WTC11 (cell line): ENCODE measurements at regions not wholly inside any gene's neighbourhood (a gene's known extent, or its start where the extent isn't known, plus 50 kb on each side); places are given as distances from the start of the nearest gene placed in this dataset.

ENCODE experiments used
- ATAC-seq: fragments of 200-7000 bp; cut with Tn5 transposase; 2 replicates; pipeline ENCODE4 v1.10.0; 2021; ENCODE audit warnings: mild to moderate bottlenecking, moderate library complexity
- CTCF ChIA-PET: fragments of 300-600 bp; sonication (Branson Sonifier 250); formaldehyde crosslinking; loops from one replicate; lab custom pipeline; 2021; ENCODE audit warnings: antibody characterized with exemption; lab: Charles Lee
- POLR2A ChIA-PET: fragments of 350-600 bp; sonication (Branson Sonifier 250); formaldehyde crosslinking; loops from one replicate; lab custom pipeline; 2021; ENCODE audit warnings: antibody characterized with exemption; lab: Charles Lee
- DNase-seq: peaks from one replicate; pipeline ENCODE4 v3.0.0; 2021; ENCODE audit warnings: low spot score
- H3K27ac Mint-ChIP-seq: 2 replicates; pipeline ENCODE4 v1.8.0; 2021; ENCODE audit warnings: mixed read lengths
- H3K27me3 Mint-ChIP-seq: 2 replicates; pipeline ENCODE4 v1.8.0; 2021; ENCODE audit warnings: low read depth, mild to moderate bottlenecking, moderate library complexity, mixed read lengths
- H3K36me3 Mint-ChIP-seq: 2 replicates; pipeline ENCODE4 v1.8.0; 2021; ENCODE audit warnings: mixed read lengths
- H3K4me1 Mint-ChIP-seq: 2 replicates; pipeline ENCODE4 v1.8.0; 2022; ENCODE audit warnings: mixed read lengths
- H3K4me3 Mint-ChIP-seq: 2 replicates; pipeline ENCODE4 v1.8.0; 2021; ENCODE audit warnings: mild to moderate bottlenecking, moderate library complexity, mixed read lengths
- H3K9me3 Mint-ChIP-seq: 2 replicates; pipeline ENCODE4 v1.8.0; 2021; ENCODE audit warnings: mixed read lengths
- AFF4 ChIP-seq: sonication (generic); formaldehyde crosslinking; IDR thresholded peaks from 2 replicates; pipeline ENCODE4 v1.8.1; 2023; ENCODE audit warnings: mild to moderate bottlenecking, missing genetic modification reagents, borderline replicate concordance
- ARID4B ChIP-seq: sonication (generic); formaldehyde crosslinking; IDR thresholded peaks from 2 replicates; pipeline ENCODE4 v1.8.0; 2023; ENCODE audit warnings: missing genetic modification reagents, mild to moderate bottlenecking, borderline replicate concordance
- FOXP1 ChIP-seq: sonication (generic); formaldehyde crosslinking; IDR thresholded peaks from 2 replicates; pipeline ENCODE4 v1.8.0; 2022; ENCODE audit warnings: missing genetic modification reagents, mild to moderate bottlenecking, moderate library complexity, borderline replicate concordance
- HMGA2 ChIP-seq: fragments of 250-450 bp; sonication (Bioruptor Pico); IDR thresholded peaks from 2 replicates; pipeline ENCODE4 v1.4.0; 2021; ENCODE audit warnings: mild to moderate bottlenecking, moderate library complexity
- JUN ChIP-seq: sonication (generic); formaldehyde crosslinking; IDR thresholded peaks from 2 replicates; pipeline ENCODE4 v1.8.0; 2023; ENCODE audit warnings: mild to moderate bottlenecking, missing genetic modification reagents
- KAT7 ChIP-seq: sonication (generic); formaldehyde crosslinking; IDR thresholded peaks from 2 replicates; pipeline ENCODE4 v1.8.1; 2023; ENCODE audit warnings: missing genetic modification reagents, mild to moderate bottlenecking, borderline replicate concordance
- NFE2L1 ChIP-seq: sonication (generic); formaldehyde crosslinking; IDR thresholded peaks from 2 replicates; pipeline ENCODE4 v1.8.1; 2023; ENCODE audit warnings: missing genetic modification reagents
- ZNF281 ChIP-seq: sonication (generic); formaldehyde crosslinking; IDR thresholded peaks from 2 replicates; pipeline ENCODE4 v1.8.0; 2023; ENCODE audit warnings: mild to moderate bottlenecking, missing genetic modification reagents
- ZNF416 ChIP-seq: fragments of 250-450 bp; sonication (Bioruptor Pico); IDR thresholded peaks from 2 replicates; pipeline ENCODE4 v1.9.0; 2021; ENCODE audit warnings: mild to moderate bottlenecking, inconsistent platforms
- ZNF671 ChIP-seq: fragments of 250-450 bp; sonication (Bioruptor Pico); IDR thresholded peaks from 2 replicates; pipeline ENCODE4 v1.8.0; 2021; ENCODE audit warnings: mild to moderate bottlenecking
- TF ChIP-seq, protein P1 (sequence below): sonication (generic); formaldehyde crosslinking; IDR thresholded peaks from 2 replicates; pipeline ENCODE4 v1.8.1; 2023; ENCODE audit warnings: mild to moderate bottlenecking, missing genetic modification reagents

DNA sequence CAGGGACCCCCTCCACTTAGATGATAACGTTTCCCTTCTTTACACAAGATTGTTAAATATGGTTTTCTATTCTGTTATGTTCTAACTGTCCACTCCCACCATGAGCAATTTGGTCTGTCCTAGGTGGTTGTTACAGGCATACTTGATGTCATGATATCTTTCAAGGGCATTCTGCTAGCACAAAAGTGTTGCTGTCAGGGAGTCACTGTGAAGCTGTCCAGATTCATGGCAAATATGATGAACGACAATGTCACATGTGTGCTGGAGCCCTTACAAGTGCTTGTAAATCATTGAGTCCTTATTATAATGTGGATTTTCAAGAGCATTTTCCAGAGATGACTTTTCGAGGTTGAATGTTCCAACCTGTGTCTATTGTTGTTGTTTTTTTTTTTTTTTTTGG is 1250.7 kb upstream of the PRKX start:
- Mint-ChIP-seq H3K4me1 (no peaks in the 10 kb centered on the region), H3K36me3 (peaks cover 3% of the 10 kb centered on the region; the same call in 1 of the 2 replicates), H3K27ac (no peak overlapping the region), H3K4me3 (no peak overlapping the region), H3K27me3 (no peaks in the 10 kb centered on the region)
- no peak for DNase-seq
- ATAC-seq, result no peak
- CTCF ChIA-PET, result no interaction called here
- no peak for TF ChIP-seq JUN (CRISPR knock-in tag)
- TF ChIP-seq, protein P1, sequence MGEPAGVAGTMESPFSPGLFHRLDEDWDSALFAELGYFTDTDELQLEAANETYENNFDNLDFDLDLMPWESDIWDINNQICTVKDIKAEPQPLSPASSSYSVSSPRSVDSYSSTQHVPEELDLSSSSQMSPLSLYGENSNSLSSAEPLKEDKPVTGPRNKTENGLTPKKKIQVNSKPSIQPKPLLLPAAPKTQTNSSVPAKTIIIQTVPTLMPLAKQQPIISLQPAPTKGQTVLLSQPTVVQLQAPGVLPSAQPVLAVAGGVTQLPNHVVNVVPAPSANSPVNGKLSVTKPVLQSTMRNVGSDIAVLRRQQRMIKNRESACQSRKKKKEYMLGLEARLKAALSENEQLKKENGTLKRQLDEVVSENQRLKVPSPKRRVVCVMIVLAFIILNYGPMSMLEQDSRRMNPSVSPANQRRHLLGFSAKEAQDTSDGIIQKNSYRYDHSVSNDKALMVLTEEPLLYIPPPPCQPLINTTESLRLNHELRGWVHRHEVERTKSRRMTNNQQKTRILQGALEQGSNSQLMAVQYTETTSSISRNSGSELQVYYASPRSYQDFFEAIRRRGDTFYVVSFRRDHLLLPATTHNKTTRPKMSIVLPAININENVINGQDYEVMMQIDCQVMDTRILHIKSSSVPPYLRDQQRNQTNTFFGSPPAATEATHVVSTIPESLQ, result no peak
- no peak for TF ChIP-seq ZNF416
- no peak for TF ChIP-seq FOXP1 (CRISPR knock-in tag)
- TF ChIP-seq KAT7 (CRISPR knock-in tag), result no peak
- TF ChIP-seq ZNF281 (CRISPR knock-in tag), result no peak
- TF ChIP-seq ZNF671 (CRISPR knock-in tag), result no peak
- no peak for TF ChIP-seq NFE2L1 (CRISPR knock-in tag)
- TF ChIP-seq ARID4B (CRISPR knock-in tag), result no peak
- TF ChIP-seq, all 79 proteins: peak for 0
- POLR2A ChIA-PET, result no interaction called here
- H3K9me3 Mint-ChIP-seq, result peaks cover 8% of the 10 kb centered on the region

GRCh38 chrX:4963432-4963831 is 1250.0 kb upstream of the PRKX start:
- peaks cover 8% of the 10 kb centered on the region for H3K9me3 Mint-ChIP-seq
- no peak overlapping the region for H3K4me3 Mint-ChIP-seq
- H3K4me1 Mint-ChIP-seq, result no peaks in the 10 kb centered on the region
- no peak overlapping the region for H3K27ac Mint-ChIP-seq
- no peak for ATAC-seq
- peaks cover 3% of the 10 kb centered on the region; the same call in 1 of the 2 replicates for H3K36me3 Mint-ChIP-seq
- ChIA-PET POLR2A (no interaction called here), CTCF (no interaction called here)
- no peak for DNase-seq
- H3K27me3 Mint-ChIP-seq, result no peaks in the 10 kb centered on the region
- TF ChIP-seq HMGA2 (CRISPR knock-in tag), result no peak
- no peak for TF ChIP-seq AFF4 (CRISPR knock-in tag)
- TF ChIP-seq, all 79 proteins: peak for 0
